ENCODE measurements at regions not wholly inside any gene's neighbourhood (a gene's known extent, or its start where the extent isn't known, plus 50 kb on each side); places are given as distances from the start of the nearest gene placed in this dataset.

DNA sequence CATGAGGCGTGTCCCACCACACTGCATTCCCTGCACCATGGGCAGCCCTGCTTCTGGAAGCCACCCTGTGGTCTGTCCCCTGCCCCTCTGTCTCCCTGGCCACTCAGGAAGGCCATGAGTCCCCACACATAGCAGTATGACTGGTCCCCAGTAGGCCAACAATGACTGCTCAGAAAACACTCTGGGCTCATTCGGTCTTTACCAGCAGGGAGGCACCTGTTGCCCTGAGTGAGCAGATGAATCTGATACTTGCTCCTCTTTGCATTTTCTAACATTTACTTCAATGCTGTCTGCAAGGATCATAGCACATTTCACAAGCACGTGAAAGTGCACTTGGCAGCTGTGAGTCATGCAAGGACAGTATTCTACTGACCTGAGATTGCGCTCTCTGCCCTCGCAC, 365.4 kb upstream of the IRX1 start:
- TF ChIP-seq, protein P1, sequence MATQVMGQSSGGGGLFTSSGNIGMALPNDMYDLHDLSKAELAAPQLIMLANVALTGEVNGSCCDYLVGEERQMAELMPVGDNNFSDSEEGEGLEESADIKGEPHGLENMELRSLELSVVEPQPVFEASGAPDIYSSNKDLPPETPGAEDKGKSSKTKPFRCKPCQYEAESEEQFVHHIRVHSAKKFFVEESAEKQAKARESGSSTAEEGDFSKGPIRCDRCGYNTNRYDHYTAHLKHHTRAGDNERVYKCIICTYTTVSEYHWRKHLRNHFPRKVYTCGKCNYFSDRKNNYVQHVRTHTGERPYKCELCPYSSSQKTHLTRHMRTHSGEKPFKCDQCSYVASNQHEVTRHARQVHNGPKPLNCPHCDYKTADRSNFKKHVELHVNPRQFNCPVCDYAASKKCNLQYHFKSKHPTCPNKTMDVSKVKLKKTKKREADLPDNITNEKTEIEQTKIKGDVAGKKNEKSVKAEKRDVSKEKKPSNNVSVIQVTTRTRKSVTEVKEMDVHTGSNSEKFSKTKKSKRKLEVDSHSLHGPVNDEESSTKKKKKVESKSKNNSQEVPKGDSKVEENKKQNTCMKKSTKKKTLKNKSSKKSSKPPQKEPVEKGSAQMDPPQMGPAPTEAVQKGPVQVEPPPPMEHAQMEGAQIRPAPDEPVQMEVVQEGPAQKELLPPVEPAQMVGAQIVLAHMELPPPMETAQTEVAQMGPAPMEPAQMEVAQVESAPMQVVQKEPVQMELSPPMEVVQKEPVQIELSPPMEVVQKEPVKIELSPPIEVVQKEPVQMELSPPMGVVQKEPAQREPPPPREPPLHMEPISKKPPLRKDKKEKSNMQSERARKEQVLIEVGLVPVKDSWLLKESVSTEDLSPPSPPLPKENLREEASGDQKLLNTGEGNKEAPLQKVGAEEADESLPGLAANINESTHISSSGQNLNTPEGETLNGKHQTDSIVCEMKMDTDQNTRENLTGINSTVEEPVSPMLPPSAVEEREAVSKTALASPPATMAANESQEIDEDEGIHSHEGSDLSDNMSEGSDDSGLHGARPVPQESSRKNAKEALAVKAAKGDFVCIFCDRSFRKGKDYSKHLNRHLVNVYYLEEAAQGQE (IDR thresholded peaks at IDR 0.05; ENCODE audit: unreplicated experiment), result no peak
- no peak for TF ChIP-seq CTCF (conservative IDR thresholded peaks at IDR 0.05; ENCODE audit: low read depth in 2 of 2)
- no peak for TF ChIP-seq EZH2phosphoT487 (IDR thresholded peaks at IDR 0.05; ENCODE audit: unreplicated experiment)
- TF ChIP-seq CREB1 (CRISPR knock-in tag; IDR thresholded peaks at IDR 0.05; ENCODE audit: low read depth), result no peak
- no peak for TF ChIP-seq JUNB (IDR thresholded peaks at IDR 0.05; ENCODE audit: unreplicated experiment)
- TF ChIP-seq POLR2AphosphoS5 (IDR thresholded peaks at IDR 0.05; ENCODE audit: low read depth), result no peak
- TF ChIP-seq NANOG (IDR thresholded peaks at IDR 0.05; ENCODE audit: borderline replicate concordance), result no peak
- no peak for TF ChIP-seq STAT1 (IDR thresholded peaks at IDR 0.05; ENCODE audit: unreplicated experiment)
- no peak overlapping the region for H3K4me2 ChIP-seq

DNA sequence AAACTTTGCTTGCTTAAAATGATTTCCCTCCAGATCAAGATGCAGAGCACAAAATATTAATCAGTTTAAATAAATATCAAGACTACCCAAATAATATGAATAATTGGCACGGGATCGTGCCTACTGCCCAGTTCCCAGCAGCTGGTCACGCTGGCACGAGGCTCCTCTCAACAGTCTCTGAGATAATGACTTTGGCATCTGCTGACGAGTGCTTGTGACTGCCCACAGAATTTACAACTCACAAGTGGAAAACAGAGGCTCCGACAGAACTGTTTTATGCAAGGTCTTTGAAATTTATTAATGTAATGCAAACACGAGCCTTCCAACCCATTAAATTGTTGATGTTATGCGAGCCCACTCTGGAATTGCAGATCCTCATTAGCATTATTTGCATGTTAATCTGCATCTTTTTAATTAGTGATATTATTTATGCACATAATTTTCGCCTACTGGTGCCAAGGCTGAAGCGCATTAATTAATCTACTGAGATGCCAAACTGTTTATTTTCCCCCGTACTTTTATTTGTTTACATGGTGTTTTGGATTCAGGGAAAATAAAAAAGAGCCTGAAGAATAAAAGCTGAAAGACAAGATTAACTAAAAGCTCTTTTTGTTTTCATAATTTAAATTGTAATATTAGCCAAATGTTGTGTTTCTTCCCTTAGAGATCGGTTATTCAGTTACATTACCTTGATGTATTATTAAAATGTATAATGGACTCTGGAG, 369.3 kb upstream of the IRX1 start:
- Histone ChIP-seq H3K27me3 (ENCODE audit: insufficient read depth) (no peaks in the 10 kb centered on the region), H3K4me1 (ENCODE audit: insufficient read depth) (0 out of 2 replicates have a peak, but pooled peaks cover 11% of the 10 kb centered on the region), H2AFZ (no peak overlapping the region), H3K27ac (ENCODE audit: low read depth) (no peak overlapping the region), H3K79me2 (replicated peaks; ENCODE audit: insufficient read depth) (no peaks in the 10 kb centered on the region), H3K4me2 (no peak overlapping the region), H3F3A (replicated peaks; ENCODE audit: low read depth) (no peaks in the 10 kb centered on the region), H3K36me3 (ENCODE audit: insufficient read depth) (no peaks in the 10 kb centered on the region), H3K9me2 (ENCODE audit: insufficient read depth) (no peaks in the 10 kb centered on the region), H3K4me3 (no peak overlapping the region), H4K20me1 (replicated peaks; ENCODE audit: insufficient read depth) (no peaks in the 10 kb centered on the region)
- Mint-ChIP-seq H3K4me3 (no peak overlapping the region), H3K9me3 (no peaks in the 10 kb centered on the region), H3K36me3 (ENCODE audit: low read depth) (no peaks in the 10 kb centered on the region), H3K4me1 (peaks cover 14% of the 10 kb centered on the region), H3K27me3 (ENCODE audit: insufficient read depth, low read depth, poor library complexity) (no peaks in the 10 kb centered on the region), H3K27ac (no peak overlapping the region)
- DNase-seq (ENCODE audit: low spot score) (no peak), ATAC-seq (no peak)
- no peak for TF ChIP-seq JUNB (IDR thresholded peaks at IDR 0.05; ENCODE audit: unreplicated experiment)
- TF ChIP-seq, protein P2, sequence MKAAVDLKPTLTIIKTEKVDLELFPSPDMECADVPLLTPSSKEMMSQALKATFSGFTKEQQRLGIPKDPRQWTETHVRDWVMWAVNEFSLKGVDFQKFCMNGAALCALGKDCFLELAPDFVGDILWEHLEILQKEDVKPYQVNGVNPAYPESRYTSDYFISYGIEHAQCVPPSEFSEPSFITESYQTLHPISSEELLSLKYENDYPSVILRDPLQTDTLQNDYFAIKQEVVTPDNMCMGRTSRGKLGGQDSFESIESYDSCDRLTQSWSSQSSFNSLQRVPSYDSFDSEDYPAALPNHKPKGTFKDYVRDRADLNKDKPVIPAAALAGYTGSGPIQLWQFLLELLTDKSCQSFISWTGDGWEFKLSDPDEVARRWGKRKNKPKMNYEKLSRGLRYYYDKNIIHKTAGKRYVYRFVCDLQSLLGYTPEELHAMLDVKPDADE (IDR thresholded peaks at IDR 0.05), result no peak
- TF ChIP-seq ZNF331 (CRISPR knock-in tag; IDR thresholded peaks at IDR 0.05; ENCODE audit: low read depth), result no peak

More for the DNA sequence above, 365.4 kb upstream of the IRX1 start:
- H3K27me3 Mint-ChIP-seq (ENCODE audit: insufficient read depth, low read depth, poor library complexity), result no peaks in the 10 kb centered on the region
- Histone ChIP-seq H2AFZ (no peak overlapping the region), H3K27me3 (ENCODE audit: insufficient read depth) (no peaks in the 10 kb centered on the region), H3K4me3 (no peak overlapping the region), H3K79me2 (replicated peaks; ENCODE audit: insufficient read depth) (no peaks in the 10 kb centered on the region), H3K9me2 (ENCODE audit: insufficient read depth) (no peaks in the 10 kb centered on the region), H3K27ac (ENCODE audit: low read depth) (no peak overlapping the region), H4K20me1 (replicated peaks; ENCODE audit: insufficient read depth) (no peaks in the 10 kb centered on the region), H3K36me3 (ENCODE audit: insufficient read depth) (peaks cover 2% of the 10 kb centered on the region; the same call in 1 of the 2 replicates), H3F3A (replicated peaks; ENCODE audit: low read depth) (no peaks in the 10 kb centered on the region), H3K4me1 (ENCODE audit: insufficient read depth) (0 out of 2 replicates have a peak, but pooled peaks cover 11% of the 10 kb centered on the region)
- DNase-seq (ENCODE audit: low spot score), result no peak
- no peak overlapping the region for H3K27ac Mint-ChIP-seq
- peaks cover 14% of the 10 kb centered on the region for H3K4me1 Mint-ChIP-seq
- H3K4me3 Mint-ChIP-seq, result no peak overlapping the region
- peaks cover 9% of the 10 kb centered on the region for H3K9me3 Mint-ChIP-seq
- no peak for ATAC-seq
- H3K36me3 Mint-ChIP-seq (ENCODE audit: low read depth), result peaks cover 8% of the 10 kb centered on the region; the same call in 2 of the 3 replicates
